CD4-positive, CD25-positive, alpha-beta regulatory T cell (primary cell): ENCODE measurements at regions not wholly inside any gene's neighbourhood (a gene's known extent, or its start where the extent isn't known, plus 50 kb on each side); places are given as distances from the start of the nearest gene placed in this dataset.
"Not testable (repeated sequence)": the region's sequence is repeated elsewhere in the genome, so short reads cannot be mapped to it uniquely, and the experiment has no call there.

Experiments used
- ATAC-seq, 2 donors: fragments of 150-1000 bp; cut with Tn5 transposase; one replicate each; pipeline ENCODE4 v1.10.0; 2021; ENCODE audit warnings: low read depth in 2 of 2, moderate number of reproducible peaks in 2 of 2, moderate library complexity in 1 of 2
- DNase-seq, 3 donors: peaks; one replicate each; pipeline versions ENCODE4 v3.0.0 to v3.0.0-alpha.2; 2012 to 2022; ENCODE audit warnings: mixed read lengths in 1 of 3
- H3K27ac ChIP-seq: one replicate; pipeline ENCODE4 v1.7.0; 2013; ENCODE audit warnings: mild to moderate bottlenecking, low read length; ENCODE audit not compliant: insufficient read depth, poor library complexity, severe bottlenecking
- H3K27me3 ChIP-seq: one replicate; pipeline ENCODE4 v1.7.0; 2013; ENCODE audit warnings: low read length; ENCODE audit not compliant: control insufficient read depth, insufficient read depth
- H3K36me3 ChIP-seq: one replicate; pipeline ENCODE4 v1.7.0; 2013; ENCODE audit warnings: mild to moderate bottlenecking, low read length, moderate library complexity; ENCODE audit not compliant: control insufficient read depth, insufficient read depth
- H3K4me1 ChIP-seq: 2 replicates; pipeline ENCODE4 v1.7.0; 2013; ENCODE audit warnings: mild to moderate bottlenecking, low read length; ENCODE audit not compliant: insufficient read depth, control insufficient read depth, poor library complexity, severe bottlenecking
- H3K4me3 ChIP-seq: one replicate; pipeline ENCODE4 v1.7.0; 2013; ENCODE audit warnings: low read depth, mild to moderate bottlenecking, low read length, moderate library complexity
- H3K9me3 ChIP-seq, 2 experiments: 1 replicate in 1 of 2; 2 replicates in 1 of 2; pipeline ENCODE4 v1.7.0; 2013; ENCODE audit warnings: low read length in 2 of 2, mild to moderate bottlenecking in 1 of 2, moderate library complexity in 1 of 2; ENCODE audit not compliant: control insufficient read depth in 2 of 2
- H3K27ac Mint-ChIP-seq, 3 donors: one replicate each; pipeline ENCODE4 v1.8.0; 2020 to 2022; ENCODE audit warnings: mild to moderate bottlenecking in 3 of 3, mixed read lengths in 3 of 3, moderate library complexity in 2 of 3
- H3K27me3 Mint-ChIP-seq: one replicate; pipeline ENCODE4 v1.8.0; 2022; ENCODE audit warnings: mild to moderate bottlenecking, mixed read lengths
- H3K36me3 Mint-ChIP-seq: one replicate; pipeline ENCODE4 v1.8.0; 2020; ENCODE audit warnings: mixed read lengths
- H3K4me1 Mint-ChIP-seq, 4 donors: one replicate each; pipeline ENCODE4 v1.8.0; 2020 to 2022; ENCODE audit warnings: mixed read lengths in 4 of 4, mild to moderate bottlenecking in 1 of 4
- H3K4me3 Mint-ChIP-seq, 4 donors: one replicate each; pipeline ENCODE4 v1.8.0; 2020 to 2022; ENCODE audit warnings: mild to moderate bottlenecking in 4 of 4, mixed read lengths in 4 of 4, moderate library complexity in 3 of 4
- H3K9me3 Mint-ChIP-seq, 7 donors: one replicate each; pipeline ENCODE4 v1.8.0; 2020 to 2022; ENCODE audit warnings: mixed read lengths in 7 of 7, mild to moderate bottlenecking in 3 of 7, moderate library complexity in 2 of 7

- H3K4me3 ChIP-seq: no peak overlapping the region
- H3K27me3 Mint-ChIP-seq: no peaks in the 10 kb centered on the region
- DNase-seq: no peak
- no peaks in the 10 kb centered on the region for H3K4me1 ChIP-seq
- no peaks in the 10 kb centered on the region for H3K9me3 ChIP-seq
- no peak overlapping the region for H3K27ac Mint-ChIP-seq
- ATAC-seq: no peak
- H3K9me3 Mint-ChIP-seq: no peaks in the 10 kb centered on the region
- no peaks in the 10 kb centered on the region for H3K36me3 Mint-ChIP-seq
- H3K4me3 Mint-ChIP-seq: no peak overlapping the region
- no peaks in the 10 kb centered on the region for H3K36me3 ChIP-seq
- no peak overlapping the region for H3K27ac ChIP-seq
- H3K27me3 ChIP-seq: no peaks in the 10 kb centered on the region
- no peaks in the 10 kb centered on the region for H3K4me1 Mint-ChIP-seq
These were observed 132.2 kb upstream of the FUNDC1 start for GRCh38 chrX:44674906-44675305.

DNA sequence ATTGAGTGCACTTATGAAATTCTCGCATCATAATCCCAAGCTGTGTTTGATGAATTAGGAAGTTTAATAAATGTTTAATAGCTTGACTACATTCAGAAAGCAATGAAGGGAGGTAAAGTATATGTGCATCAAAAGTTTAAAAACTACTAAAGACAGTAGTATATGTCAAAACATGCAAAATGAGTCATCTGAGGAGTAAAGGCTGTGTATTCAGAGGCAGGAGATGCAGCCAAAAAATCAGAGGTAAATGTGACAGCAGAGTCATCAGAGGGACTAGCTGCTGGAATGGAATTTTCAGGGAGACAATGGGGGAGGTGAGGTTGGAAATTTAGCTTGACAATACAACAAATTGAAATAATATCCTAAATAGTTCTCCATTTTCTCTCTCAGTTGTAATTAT is 127.0 kb upstream of the FUNDC1 start:
- Mint-ChIP-seq H3K36me3 (no peaks in the 10 kb centered on the region), H3K4me3 (no peak overlapping the region), H3K27ac (no peak overlapping the region), H3K4me1 (no peaks in the 10 kb centered on the region), H3K9me3 (peaks cover 0 to 2% (median 0%) of the 10 kb centered on the region in 7 donors), H3K27me3 (no peaks in the 10 kb centered on the region)
- ATAC-seq (no peak), DNase-seq (no peak)
- no peak overlapping the region for H3K4me3 ChIP-seq
- H3K27ac ChIP-seq: no peak overlapping the region
- H3K36me3 ChIP-seq: no peaks in the 10 kb centered on the region
- no peaks in the 10 kb centered on the region for H3K27me3 ChIP-seq
- H3K4me1 ChIP-seq: no peaks in the 10 kb centered on the region
- no peaks in the 10 kb centered on the region for H3K9me3 ChIP-seq

DNA sequence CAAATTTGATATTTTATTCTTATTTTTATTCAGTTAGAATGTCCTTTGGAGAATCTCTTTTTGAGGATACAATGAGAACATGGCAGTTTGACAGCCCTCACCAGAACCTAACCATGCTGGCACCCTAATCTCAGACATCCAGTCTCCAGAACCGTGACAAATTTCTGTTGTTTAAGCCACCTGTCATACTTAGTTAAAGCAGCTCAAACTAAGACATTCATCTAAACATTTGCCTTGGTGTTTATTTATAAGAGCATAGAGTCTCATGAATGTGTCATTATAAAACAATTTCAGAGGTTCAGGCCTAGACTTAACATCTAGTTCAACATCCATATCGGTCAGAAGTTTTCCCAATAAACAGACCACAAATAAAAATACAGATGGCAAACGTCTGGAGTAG is 125.1 kb upstream of the FUNDC1 start:
- Mint-ChIP-seq H3K27ac (no peak overlapping the region), H3K4me1 (no peaks in the 10 kb centered on the region), H3K27me3 (no peaks in the 10 kb centered on the region), H3K4me3 (no peak overlapping the region), H3K36me3 (no peaks in the 10 kb centered on the region), H3K9me3 (peaks cover 0 to 5% (median 0%) of the 10 kb centered on the region in 7 donors)
- H3K36me3 ChIP-seq: no peaks in the 10 kb centered on the region
- no peak overlapping the region for H3K27ac ChIP-seq
- H3K27me3 ChIP-seq: no peaks in the 10 kb centered on the region
- no peaks in the 10 kb centered on the region for H3K4me1 ChIP-seq
- H3K4me3 ChIP-seq: no peak overlapping the region
- H3K9me3 ChIP-seq: no peaks in the 10 kb centered on the region
- ATAC-seq (no peak), DNase-seq (no peak)

GRCh38 chrX:44657718-44658246 is 115.1 kb upstream of the FUNDC1 start:
- H3K9me3 Mint-ChIP-seq, H3K36me3 Mint-ChIP-seq, H3K4me3 ChIP-seq, H3K4me1 ChIP-seq, H3K27ac Mint-ChIP-seq, H3K36me3 ChIP-seq, H3K9me3 ChIP-seq, H3K4me3 Mint-ChIP-seq, H3K4me1 Mint-ChIP-seq, H3K27me3 ChIP-seq, H3K27ac ChIP-seq, H3K27me3 Mint-ChIP-seq, DNase-seq, ATAC-seq: not testable (repeated sequence)

DNA sequence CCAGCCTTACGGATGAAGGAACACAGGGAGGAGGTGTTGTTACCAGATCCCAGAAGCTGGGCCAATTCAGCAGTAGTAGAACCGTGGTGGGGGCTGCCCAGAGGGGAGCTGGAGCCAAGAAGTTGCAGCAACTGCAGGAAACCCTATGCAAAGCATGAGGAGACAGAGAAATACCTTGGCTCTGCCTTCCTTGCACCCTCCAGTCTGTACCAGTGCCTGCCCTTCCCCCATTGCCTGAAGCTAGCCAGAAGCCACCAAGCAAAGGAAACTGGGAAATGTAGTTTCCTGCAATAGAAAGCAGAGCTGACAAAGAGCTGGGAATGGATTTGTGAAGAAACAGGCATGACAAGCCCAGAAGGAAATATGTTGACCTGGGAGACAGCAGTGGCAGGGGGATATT is 108.7 kb upstream of the FUNDC1 start:
- Mint-ChIP-seq H3K9me3 (peaks cover 0 to 4% (median 0%) of the 10 kb centered on the region in 7 donors), H3K36me3 (no peaks in the 10 kb centered on the region), H3K4me3 (no peak overlapping the region), H3K4me1 (no peaks in the 10 kb centered on the region), H3K27ac (peak overlapping the region in 1 of 3 donors; percentile 69), H3K27me3 (no peaks in the 10 kb centered on the region)
- no peak for ATAC-seq
- Histone ChIP-seq H3K4me1 (no peaks in the 10 kb centered on the region), H3K36me3 (no peaks in the 10 kb centered on the region), H3K27me3 (no peaks in the 10 kb centered on the region), H3K9me3 (no peaks in the 10 kb centered on the region), H3K27ac (no peak overlapping the region), H3K4me3 (no peak overlapping the region)
- DNase-seq: no peak

GRCh38 chrX:44643723-44644122 is 101.1 kb upstream of the FUNDC1 start:
- Histone ChIP-seq H3K27me3 (no peaks in the 10 kb centered on the region), H3K9me3 (no peaks in the 10 kb centered on the region), H3K4me1 (no peaks in the 10 kb centered on the region), H3K36me3 (no peaks in the 10 kb centered on the region), H3K4me3 (no peak overlapping the region), H3K27ac (no peak overlapping the region)
- H3K4me1 Mint-ChIP-seq: no peaks in the 10 kb centered on the region
- no peak overlapping the region for H3K4me3 Mint-ChIP-seq
- no peaks in the 10 kb centered on the region for H3K36me3 Mint-ChIP-seq
- H3K9me3 Mint-ChIP-seq: peaks cover 0 to 3% (median 0%) of the 10 kb centered on the region in 7 donors
- ATAC-seq (no peak), DNase-seq (no peak)
- H3K27ac Mint-ChIP-seq: no peak overlapping the region
- H3K27me3 Mint-ChIP-seq: peaks cover 5% of the 10 kb centered on the region

DNA sequence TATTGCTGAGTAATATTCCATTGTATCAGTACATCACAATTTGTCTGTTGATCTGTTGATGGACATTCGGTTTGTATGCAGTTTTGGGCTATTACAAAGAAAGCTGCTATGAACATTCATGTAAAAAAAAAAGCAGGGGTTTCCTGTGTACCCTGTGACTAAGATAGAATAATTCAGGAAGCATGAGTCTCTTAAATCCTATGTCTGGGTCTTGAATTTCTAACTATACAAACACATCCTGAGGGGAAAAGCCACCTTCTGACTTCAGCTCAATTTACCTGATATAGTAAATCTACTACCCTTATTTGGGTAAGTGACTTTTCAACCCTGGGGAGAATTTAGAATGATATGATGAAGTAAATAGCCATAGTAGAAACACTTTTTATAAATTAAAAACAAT is 94.6 kb upstream of the FUNDC1 start:
- H3K9me3 ChIP-seq: no peaks in the 10 kb centered on the region
- Mint-ChIP-seq H3K36me3 (no peaks in the 10 kb centered on the region), H3K4me3 (no peak overlapping the region), H3K27ac (no peak overlapping the region), H3K27me3 (peaks cover 5% of the 10 kb centered on the region), H3K9me3 (peaks cover 0 to 1% (median 0%) of the 10 kb centered on the region in 7 donors), H3K4me1 (no peaks in the 10 kb centered on the region)
- no peak overlapping the region for H3K4me3 ChIP-seq
- H3K27ac ChIP-seq: no peak overlapping the region
- DNase-seq (no peak), ATAC-seq (no peak)
- H3K27me3 ChIP-seq: no peaks in the 10 kb centered on the region
- no peaks in the 10 kb centered on the region for H3K36me3 ChIP-seq
- no peaks in the 10 kb centered on the region for H3K4me1 ChIP-seq

DNA sequence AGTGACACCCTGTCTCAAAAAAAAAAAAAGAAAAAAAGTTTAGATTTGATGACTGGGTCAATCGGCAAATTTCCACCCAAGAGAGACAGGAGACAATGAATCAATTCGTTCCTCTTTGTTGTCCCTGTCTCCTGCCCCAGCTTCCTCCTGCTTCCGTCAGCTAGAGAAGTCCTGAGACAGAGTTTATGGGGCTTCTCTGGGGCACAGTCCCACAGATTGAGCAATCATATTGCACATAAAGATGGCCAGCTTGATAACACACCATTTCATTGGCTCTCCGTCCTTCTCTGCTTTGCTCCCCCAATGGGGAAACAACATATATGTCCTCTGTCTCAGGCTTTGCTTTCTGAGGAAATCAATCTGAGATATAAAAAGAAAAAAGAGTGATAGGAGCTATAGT is 78.4 kb upstream of the FUNDC1 start:
- Mint-ChIP-seq H3K4me3 (no peak overlapping the region), H3K36me3 (no peaks in the 10 kb centered on the region), H3K9me3 (peaks cover 0 to 3% (median 0%) of the 10 kb centered on the region in 7 donors), H3K4me1 (peaks cover 0 to 2% (median 0%) of the 10 kb centered on the region in 4 donors), H3K27me3 (no peaks in the 10 kb centered on the region), H3K27ac (peak overlapping the region in 1 of 3 donors; percentile 42)
- no peaks in the 10 kb centered on the region for H3K36me3 ChIP-seq
- no peak overlapping the region for H3K27ac ChIP-seq
- H3K4me3 ChIP-seq: no peak overlapping the region
- no peaks in the 10 kb centered on the region for H3K4me1 ChIP-seq
- H3K27me3 ChIP-seq: no peaks in the 10 kb centered on the region
- DNase-seq (no peak), ATAC-seq (no peak)
- no peaks in the 10 kb centered on the region for H3K9me3 ChIP-seq
